ENCODE measurements at regions not wholly inside any gene's neighbourhood (a gene's known extent, or its start where the extent isn't known, plus 50 kb on each side); places are given as distances from the start of the nearest gene placed in this dataset.
"Not testable (repeated sequence)": the region's sequence is repeated elsewhere in the genome, so short reads cannot be mapped to it uniquely, and the experiment has no call there.

DNA sequence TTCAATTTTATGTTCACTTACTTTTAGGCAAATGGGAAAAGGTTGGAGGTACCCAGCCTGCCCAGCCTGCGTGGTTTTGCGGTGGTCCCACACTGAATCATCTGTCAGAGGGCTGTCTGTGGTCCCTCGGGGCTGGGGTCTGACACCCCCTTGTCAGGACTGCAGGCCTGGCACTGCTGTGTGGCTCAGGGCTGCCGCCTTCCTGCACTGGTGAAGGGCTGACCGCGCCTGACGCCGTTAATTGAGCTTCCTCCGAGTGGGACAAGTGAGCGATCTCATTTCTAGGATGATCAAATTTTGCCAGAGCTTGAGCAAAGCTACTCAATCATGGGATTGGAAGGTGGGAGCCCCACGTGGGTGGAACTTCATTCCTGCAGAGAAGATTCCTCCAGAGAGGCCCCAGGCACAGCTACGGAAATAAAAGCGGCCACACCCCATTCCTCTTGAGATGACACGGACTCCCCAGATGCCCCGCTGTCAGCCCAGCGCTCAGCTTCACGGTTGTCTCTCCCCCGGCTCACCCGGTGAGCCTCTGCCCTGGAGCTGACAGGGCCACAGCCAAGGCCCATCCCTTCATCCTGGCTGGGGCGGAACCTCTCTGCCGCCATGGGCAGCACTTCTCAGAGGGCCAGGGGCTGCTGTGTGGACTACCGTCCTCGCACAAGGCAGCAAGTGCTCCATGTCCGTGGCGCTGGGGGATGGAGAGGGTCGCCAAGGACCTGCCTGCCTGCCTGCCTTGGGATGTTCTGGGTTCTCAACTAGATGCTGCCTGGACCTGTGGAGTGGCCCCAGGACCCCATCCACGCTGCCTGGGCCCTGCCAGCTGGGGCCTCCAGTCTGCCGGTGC lies 215.5 kb upstream of the SGCG start:
- in situ Hi-C loops (cut with HindIII; ENCODE audit: low pct_unique_long_range_greater_than_20kb, low sequenced_read_pairs); DNase-seq (ENCODE audit: low read depth, low spot score): not testable (repeated sequence)

DNA sequence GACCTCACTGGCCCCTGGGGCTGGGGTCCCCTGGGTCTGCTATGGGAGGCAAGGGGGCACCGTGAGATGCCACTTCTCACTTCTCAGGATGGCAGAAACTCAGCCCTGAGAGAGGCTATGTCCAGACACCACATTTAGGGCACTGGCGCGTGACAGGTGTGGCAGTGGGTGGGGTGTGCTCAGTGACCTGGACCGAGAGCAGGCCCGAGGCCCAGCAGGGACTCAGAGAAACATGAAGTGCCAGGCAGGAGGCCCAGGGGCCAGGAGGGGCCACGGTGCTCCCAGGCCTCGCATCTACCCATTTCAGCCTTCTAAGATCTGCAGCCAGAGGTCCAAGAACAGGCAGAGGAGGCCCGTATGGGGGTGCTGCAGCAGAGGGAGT lies 214.9 kb upstream of the SGCG start:
- DNase-seq (ENCODE audit: low read depth, low spot score); in situ Hi-C loops (cut with HindIII; ENCODE audit: low pct_unique_long_range_greater_than_20kb, low sequenced_read_pairs): not testable (repeated sequence)

DNA sequence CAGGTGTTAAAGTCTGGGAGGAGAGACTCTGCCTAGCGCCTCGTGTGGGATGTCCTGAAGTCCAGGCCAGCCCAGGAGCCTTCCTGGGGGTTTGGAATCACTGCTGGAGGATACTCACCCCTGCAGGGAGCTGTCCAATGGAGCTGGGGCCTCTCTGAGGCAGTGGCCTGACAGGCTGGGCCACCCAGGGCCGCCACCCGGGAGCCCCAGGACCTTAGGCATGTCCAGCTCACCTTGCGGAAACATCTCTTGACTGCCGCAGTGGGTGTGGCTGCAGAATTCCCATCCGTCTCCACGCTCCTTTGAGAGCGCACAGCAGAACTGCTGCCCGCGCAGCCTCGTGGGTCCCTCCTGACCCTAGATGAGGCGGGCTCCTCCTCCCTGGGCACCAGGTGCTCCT lies 214.0 kb upstream of the SGCG start:
- DNase-seq (ENCODE audit: low read depth, low spot score); in situ Hi-C loops (cut with HindIII; ENCODE audit: low pct_unique_long_range_greater_than_20kb, low sequenced_read_pairs): not testable (repeated sequence)

DNA sequence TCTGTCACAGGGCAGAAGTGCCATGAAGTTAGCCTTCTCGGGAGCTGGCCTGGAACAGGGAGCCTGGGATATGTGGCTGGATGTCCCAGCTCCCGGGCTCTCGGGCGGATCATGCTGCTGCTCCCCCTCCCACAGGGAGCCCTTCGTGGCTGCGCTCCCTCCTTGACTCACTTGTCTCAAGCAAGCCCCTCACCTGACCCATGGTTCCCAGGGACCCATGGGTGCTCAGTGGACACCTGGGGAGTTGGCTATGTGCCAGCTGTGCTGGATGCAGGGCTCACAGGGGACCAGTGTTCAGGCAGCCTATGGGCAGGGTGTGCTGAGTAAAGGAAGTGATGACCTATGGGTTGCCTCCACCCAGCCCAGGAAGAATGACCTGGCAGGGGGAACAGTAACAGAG lies 213.1 kb upstream of the SGCG start:
- in situ Hi-C loops (cut with HindIII; ENCODE audit: low pct_unique_long_range_greater_than_20kb, low sequenced_read_pairs) = no loop called here
- DNase-seq (ENCODE audit: low read depth, low spot score) = no peak

DNA sequence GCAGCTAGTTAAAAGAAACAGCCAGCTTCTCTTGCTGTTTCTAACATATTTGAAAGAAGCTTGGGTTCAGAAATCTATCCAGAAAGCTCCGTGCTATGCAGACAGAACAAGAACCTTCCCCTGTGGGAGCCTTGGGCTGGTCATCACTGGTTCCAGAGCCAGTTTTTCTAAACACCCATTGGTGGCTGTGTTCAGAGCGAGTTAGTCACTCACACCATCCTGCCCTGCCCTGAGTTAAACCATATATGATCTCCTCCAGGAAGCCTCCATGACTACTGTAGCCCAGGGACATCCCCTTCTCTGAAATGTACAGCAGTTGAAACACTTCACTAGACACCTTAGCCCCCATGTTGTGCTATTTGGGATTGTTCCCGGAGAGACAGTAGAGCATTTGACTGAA lies 200.8 kb upstream of the SGCG start:
- in situ Hi-C loops (cut with HindIII; ENCODE audit: low pct_unique_long_range_greater_than_20kb, low sequenced_read_pairs) = no loop called here
- no peak for DNase-seq (ENCODE audit: low read depth, low spot score)

DNA sequence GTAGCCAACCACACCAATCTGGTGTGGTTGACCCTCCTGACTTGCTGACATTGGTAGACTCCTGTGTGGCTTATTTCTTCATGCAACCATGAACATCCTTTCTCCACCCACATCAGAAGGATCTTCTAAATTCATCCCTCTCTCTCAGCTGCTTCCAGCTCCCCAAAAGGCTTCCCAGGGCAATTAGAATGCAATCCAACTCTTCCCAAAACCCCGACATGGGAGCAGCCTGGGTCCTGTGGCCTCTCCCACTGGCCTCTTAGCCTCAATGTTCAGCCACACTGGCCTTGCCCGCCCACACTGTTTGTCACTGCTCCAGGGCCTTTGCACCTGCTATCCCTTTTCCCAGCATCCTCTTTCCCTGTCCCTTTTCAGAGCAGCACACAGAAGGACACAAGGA lies 199.8 kb upstream of the SGCG start:
- in situ Hi-C loops (cut with HindIII; ENCODE audit: low pct_unique_long_range_greater_than_20kb, low sequenced_read_pairs) = no loop called here

DNA sequence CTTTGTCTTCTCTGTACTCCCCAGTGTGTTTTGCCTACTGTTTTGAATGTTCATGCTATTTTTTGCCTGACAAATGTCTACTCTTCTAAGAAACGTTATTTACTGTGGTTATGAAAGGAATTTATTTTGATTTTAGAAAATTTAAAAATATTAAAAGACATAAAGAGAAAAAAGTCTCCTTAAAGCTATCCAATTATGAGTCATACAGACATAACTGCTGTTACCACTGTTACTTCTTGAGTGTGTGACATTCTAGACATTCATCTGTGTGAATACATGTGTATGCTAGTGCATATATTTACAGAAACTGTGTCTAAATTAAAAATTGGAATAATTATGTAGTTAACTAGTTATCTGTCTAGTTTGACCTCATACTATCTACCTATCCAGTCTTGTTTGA lies 187.6 kb upstream of the SGCG start:
- no peak for DNase-seq (ENCODE audit: low read depth, low spot score)
- in situ Hi-C loops (cut with HindIII; ENCODE audit: low pct_unique_long_range_greater_than_20kb, low sequenced_read_pairs) = no loop called here

More for the DNA sequence above, 199.8 kb upstream of the SGCG start:
- no peak for DNase-seq (ENCODE audit: low read depth, low spot score)

DNA sequence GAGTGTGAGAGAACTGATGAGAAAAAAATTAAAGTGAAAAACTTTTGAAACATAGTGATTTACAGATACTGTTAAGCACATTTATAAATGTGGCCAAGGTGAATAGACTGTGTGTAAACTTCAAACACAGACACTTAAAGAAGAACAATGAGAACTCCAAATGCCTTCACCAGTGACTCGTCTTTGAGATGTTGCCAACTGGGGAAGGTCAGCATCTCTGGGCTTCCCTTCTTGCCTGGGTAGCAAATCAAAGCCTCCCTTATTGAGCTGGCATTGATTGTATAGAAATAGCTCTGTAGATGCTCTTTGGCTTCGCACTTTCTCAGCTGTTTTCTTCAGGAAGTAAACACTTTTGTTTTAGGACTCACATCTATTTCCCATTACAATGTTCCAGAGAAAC lies 177.3 kb upstream of the SGCG start:
- DNase-seq (ENCODE audit: low read depth, low spot score) = no peak
- in situ Hi-C loops (cut with HindIII; ENCODE audit: low pct_unique_long_range_greater_than_20kb, low sequenced_read_pairs) = no loop called here

DNA sequence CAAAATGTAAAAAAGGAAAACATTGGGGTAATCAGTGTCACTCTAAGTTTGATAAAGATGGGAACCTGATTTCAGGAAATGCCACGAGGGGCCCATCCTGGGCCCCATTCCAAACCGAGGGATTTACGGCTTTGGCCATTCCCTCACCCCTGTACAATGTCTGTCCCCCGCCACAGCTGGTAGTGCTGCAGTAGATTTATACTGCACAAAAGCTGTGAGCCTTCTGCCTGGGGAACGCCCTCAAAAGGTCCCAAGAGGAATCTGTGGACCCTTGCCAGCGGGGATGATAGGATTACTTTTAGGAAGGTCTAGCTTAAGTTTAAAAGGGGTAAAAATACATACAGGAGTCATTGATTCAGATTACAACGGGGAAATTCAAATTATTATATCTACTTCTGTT lies 173.4 kb upstream of the SGCG start:
- DNase-seq (ENCODE audit: low read depth, low spot score) = no peak
- in situ Hi-C loops (cut with HindIII; ENCODE audit: low pct_unique_long_range_greater_than_20kb, low sequenced_read_pairs) = no loop called here

DNA sequence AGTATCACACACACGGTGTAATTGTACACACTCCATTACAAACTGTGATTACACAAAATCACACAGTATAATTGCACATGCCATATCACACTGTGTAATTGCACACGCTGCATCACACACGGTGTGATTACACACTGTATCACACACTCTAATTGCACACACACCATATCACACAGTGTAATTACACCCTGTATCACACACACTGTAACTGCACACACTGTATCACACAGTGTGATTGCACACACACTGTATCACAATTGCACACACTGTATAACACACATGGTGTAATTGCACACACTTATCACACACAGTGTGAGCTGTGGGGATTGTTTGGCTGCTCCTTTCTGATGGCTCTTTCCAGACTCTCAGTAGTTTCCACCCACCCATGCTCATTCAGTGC lies 162.6 kb upstream of the SGCG start:
- in situ Hi-C loops (cut with HindIII; ENCODE audit: low pct_unique_long_range_greater_than_20kb, low sequenced_read_pairs) = no loop called here
- no peak for DNase-seq (ENCODE audit: low read depth, low spot score)

DNA sequence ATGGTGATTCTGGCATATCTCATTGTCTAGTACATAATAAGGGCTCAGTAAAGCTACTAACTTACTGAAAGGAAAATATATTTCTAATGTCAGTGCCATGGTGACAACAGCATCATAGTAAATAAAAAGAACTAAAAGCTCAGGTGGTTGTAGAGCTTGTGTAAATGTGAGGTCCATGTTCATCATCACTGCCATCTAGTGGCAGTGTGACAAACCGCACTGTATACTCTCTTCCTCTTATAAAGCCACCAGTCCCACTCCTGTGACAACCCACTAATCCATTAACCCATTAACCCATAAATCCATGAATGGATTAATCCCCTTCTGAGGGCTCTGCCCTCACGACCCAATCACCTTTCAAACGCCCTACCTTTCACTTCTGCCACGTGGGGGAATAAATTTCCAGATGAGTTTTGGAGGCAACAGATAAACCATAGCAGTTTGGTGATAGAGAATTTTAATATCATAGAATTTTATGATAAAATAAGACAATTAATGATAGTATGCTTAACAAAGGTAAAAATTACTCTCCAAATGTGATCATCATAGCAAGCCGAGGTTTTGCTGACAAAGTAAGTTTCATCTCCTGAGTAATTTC lies 160.4 kb upstream of the SGCG start:
- in situ Hi-C loops (cut with HindIII; ENCODE audit: low pct_unique_long_range_greater_than_20kb, low sequenced_read_pairs) = no loop called here
- peak; percentile 80 for DNase-seq (ENCODE audit: low read depth, low spot score)

DNA sequence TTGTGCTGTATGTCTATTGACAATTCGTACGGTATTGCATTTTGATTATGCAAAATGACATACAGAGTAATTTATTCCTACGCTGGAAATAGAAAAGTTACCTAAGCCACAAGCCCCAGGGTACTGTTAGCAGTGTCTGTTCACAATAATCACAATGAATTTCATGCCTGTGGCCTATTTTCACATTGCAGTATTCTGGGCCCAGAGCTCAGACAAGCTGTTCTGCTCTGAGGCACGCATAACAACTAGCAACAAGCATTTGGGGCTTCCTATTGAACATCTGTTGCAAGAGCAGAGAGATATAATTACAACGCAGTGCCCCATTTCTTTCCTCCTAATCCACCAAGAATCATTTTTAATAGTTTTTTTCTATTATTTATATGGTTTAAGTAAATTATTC lies 158.9 kb upstream of the SGCG start:
- in situ Hi-C loops (cut with HindIII; ENCODE audit: low pct_unique_long_range_greater_than_20kb, low sequenced_read_pairs) = no loop called here
- DNase-seq (ENCODE audit: low read depth, low spot score) = no peak

DNA sequence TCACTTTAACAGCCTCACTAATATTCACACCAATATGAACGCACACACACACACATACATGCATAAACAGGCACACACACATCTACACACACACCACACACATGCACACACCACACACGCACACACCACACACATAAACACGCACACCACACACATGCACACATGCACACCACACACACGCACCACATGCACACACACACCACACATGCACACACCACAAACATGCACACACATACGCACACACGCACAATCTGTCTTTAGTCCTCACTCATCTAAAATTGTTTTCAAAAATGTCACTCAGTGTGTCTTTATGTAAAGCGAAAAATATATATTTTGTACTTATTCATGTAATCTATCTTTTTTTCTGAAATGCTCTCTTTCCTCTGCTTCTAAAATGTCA lies 158.1 kb upstream of the SGCG start:
- in situ Hi-C loops (cut with HindIII; ENCODE audit: low pct_unique_long_range_greater_than_20kb, low sequenced_read_pairs) = no loop called here
- no peak for DNase-seq (ENCODE audit: low read depth, low spot score)

DNA sequence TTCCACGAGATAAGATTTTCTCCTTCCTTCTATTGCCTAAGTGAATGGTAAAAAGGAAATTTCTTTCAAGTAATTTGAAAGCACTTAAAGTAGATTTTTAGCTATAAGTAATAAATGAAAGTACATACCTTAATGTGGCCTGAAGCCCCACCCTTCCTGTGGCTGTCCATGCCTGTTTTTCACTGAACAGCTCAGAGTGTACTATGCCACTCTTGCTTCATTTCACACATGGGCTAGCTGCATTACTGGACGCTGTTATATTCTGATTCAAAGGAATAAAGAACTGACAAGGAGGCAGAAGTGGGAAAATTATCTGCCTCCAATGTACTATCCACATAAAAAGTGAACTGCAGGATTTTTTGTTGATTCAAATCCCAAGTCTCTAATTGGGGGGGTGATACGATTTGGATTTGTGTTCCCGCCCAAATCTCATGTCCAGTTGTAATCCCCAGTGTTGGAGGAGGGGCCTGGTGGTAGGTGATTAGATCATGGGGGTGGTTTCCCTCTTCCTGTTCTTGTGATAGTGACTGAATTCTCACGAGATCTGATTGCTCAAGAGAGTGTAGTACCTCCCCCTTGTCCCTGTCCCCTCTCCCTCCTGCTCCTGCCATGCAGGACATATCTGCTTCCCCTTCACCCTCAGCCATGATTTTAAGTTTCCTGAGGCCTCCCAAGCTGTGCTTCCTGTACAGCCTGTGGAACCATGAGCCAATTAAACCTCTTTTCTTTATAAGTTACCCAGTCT lies 154.7 kb upstream of the SGCG start:
- in situ Hi-C loops (cut with HindIII; ENCODE audit: low pct_unique_long_range_greater_than_20kb, low sequenced_read_pairs) = no loop called here

DNA sequence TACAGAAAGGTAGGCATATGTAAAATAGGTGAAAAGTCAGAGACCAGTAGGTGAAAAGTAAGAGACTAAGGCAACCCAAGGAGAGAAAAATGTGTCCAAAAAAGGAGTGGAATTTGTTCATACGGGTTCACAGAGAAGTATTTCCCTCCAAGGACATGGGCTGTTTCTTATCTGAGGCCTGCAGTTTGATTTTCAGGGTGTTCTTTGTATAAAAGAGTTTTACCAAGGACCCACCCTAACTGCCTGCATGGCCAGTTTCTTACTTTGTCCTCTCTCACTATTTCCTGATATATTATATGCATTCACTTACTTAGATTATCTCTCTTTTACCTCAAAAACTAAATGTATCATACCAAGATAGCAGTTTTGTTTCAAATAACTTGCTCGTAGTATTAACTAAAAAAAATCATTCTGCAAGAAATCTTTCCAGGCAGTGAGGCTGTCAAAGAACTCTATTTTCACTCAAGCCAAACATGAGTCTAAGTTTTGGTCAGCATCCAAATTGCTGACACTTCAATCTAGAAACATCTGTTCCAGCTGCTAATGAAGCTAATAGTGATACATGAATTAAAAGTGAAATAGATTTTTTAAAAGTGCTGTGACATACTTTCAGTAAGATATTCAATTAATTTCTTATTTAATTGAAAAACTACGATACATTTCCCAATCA lies 141.4 kb upstream of the SGCG start:
- DNase-seq (ENCODE audit: low read depth, low spot score) = no peak
- in situ Hi-C loops (cut with HindIII; ENCODE audit: low pct_unique_long_range_greater_than_20kb, low sequenced_read_pairs) = no loop called here

More for the DNA sequence above, 154.7 kb upstream of the SGCG start:
- peak; percentile 6 for DNase-seq (ENCODE audit: low read depth, low spot score)

DNA sequence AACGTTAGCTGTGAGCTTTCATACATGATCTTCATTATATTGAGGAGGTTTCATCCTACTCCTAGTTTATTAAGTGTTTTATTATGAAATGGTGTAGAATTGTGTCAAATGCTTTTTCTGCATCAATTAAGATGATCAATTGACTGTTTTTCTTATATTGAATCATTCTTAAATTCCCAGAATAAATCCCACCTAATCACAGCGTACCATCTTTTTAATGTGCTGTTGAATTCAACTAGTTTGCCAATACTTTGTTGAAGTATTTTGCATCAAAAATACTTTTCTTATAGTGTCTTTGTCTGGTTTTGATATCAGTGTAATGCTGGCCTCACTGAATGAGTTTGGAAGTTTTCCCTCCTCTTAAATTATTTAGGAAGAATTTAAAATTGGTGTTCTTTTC lies 138.6 kb upstream of the SGCG start:
- DNase-seq (ENCODE audit: low read depth, low spot score) = no peak
- in situ Hi-C loops (cut with HindIII; ENCODE audit: low pct_unique_long_range_greater_than_20kb, low sequenced_read_pairs) = no loop called here

DNA sequence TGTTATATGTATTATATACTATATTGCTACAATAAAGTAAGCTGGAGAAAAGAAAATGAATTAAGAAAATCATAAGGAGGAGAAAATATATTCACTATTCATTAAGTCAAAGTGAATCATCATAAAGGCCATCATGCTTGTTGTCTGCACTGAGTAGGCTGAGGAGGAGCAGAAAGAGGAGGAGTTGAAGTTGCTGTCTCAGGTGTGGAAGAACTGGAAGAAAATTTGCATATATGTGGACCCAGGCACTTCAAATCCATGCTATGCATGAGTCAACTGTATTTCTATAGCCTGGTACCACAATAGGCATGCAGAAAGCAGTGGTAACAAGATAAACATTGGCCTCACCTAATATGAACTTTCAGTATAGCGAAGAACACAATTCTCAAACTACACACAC lies 135.9 kb upstream of the SGCG start:
- in situ Hi-C loops (cut with HindIII; ENCODE audit: low pct_unique_long_range_greater_than_20kb, low sequenced_read_pairs) = no loop called here
- no peak for DNase-seq (ENCODE audit: low read depth, low spot score)

DNA sequence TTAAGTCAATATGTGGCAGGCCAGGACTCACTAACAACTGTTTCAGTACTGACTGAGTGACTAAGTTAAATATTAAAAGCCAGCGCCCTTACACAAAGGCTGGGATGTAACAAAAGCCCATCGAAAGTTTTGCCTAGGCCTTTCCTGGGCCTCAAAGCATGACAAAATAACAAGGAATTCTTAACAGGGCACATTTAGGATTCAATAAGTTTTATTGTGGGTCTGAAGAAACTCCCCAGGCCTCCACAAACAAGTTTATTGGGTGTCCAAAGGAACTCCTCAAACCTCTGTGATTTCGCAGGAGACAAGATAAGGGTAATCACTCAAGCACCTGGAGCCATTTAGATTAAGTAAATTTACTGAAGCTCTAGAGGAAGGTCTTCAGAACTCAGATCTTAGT lies 130.7 kb upstream of the SGCG start:
- no peak for DNase-seq (ENCODE audit: low read depth, low spot score)
- in situ Hi-C loops (cut with HindIII; ENCODE audit: low pct_unique_long_range_greater_than_20kb, low sequenced_read_pairs) = no loop called here
